H9 (cell line): ENCODE measurements at regions not wholly inside any gene's neighbourhood (a gene's known extent, or its start where the extent isn't known, plus 50 kb on each side); places are given as distances from the start of the nearest gene placed in this dataset.

ENCODE experiments used
- DNase-seq: peaks from one replicate; pipeline ENCODE4 v3.0.0-alpha.2; 2017
- H2AFZ ChIP-seq: one replicate; pipeline ENCODE4 v1.6.1; 2013; ENCODE audit warnings: mild to moderate bottlenecking, low read length, control low read depth, moderate library complexity
- H2AK5ac ChIP-seq: 2 replicates; pipeline ENCODE4 v1.6.1; 2013; ENCODE audit warnings: low read length, control low read depth, mixed read lengths; ENCODE audit not compliant: insufficient read length
- H2BK120ac ChIP-seq: one replicate; pipeline ENCODE4 v1.6.1; 2013; ENCODE audit warnings: low read depth, mild to moderate bottlenecking, low read length, control low read depth, inconsistent platforms; ENCODE audit not compliant: poor library complexity, severe bottlenecking
- H2BK12ac ChIP-seq: 2 replicates; pipeline ENCODE4 v1.6.1; 2013; ENCODE audit warnings: low read length, control low read depth, mixed read lengths, low read depth; ENCODE audit not compliant: insufficient read length
- H2BK15ac ChIP-seq: 2 replicates; pipeline ENCODE4 v1.6.1; 2013; ENCODE audit warnings: low read depth, low read length, control low read depth
- H2BK20ac ChIP-seq: one replicate; pipeline ENCODE4 v1.6.1; 2013; ENCODE audit warnings: low read depth, mild to moderate bottlenecking, low read length, control low read depth, inconsistent platforms; ENCODE audit not compliant: poor library complexity, severe bottlenecking
- H2BK5ac ChIP-seq: 2 replicates; pipeline ENCODE4 v1.6.1; 2013; ENCODE audit warnings: low read length, control low read depth, mixed read lengths; ENCODE audit not compliant: insufficient read length
- H3K14ac ChIP-seq: 2 replicates; pipeline ENCODE4 v1.6.1; 2013; ENCODE audit warnings: low read length, control low read depth; ENCODE audit not compliant: insufficient read depth
- H3K18ac ChIP-seq: 2 replicates; pipeline ENCODE4 v1.6.1; 2013; ENCODE audit warnings: low read depth, mild to moderate bottlenecking, mixed read lengths, low read length, control low read depth; ENCODE audit not compliant: insufficient read length
- H3K23ac ChIP-seq: 2 replicates; pipeline ENCODE4 v1.6.1; 2013; ENCODE audit warnings: low read length, control low read depth, mixed read lengths, low read depth; ENCODE audit not compliant: insufficient read length
- H3K23me2 ChIP-seq: 2 replicates; pipeline ENCODE4 v1.6.1; 2013; ENCODE audit warnings: low read depth, mild to moderate bottlenecking, mixed read lengths, low read length, control low read depth; ENCODE audit not compliant: insufficient read length, poor library complexity, severe bottlenecking
- H3K27ac ChIP-seq: 2 replicates; pipeline ENCODE4 v1.5.1; 2013; ENCODE audit warnings: low read length, control low read depth, mixed read lengths, low read depth; ENCODE audit not compliant: insufficient read length
- H3K27me3 ChIP-seq: 2 replicates; pipeline ENCODE4 v1.6.1; 2013; ENCODE audit warnings: low read length, control low read depth, inconsistent platforms; ENCODE audit not compliant: insufficient read depth
- H3K4ac ChIP-seq: 2 replicates; pipeline ENCODE4 v1.6.1; 2013; ENCODE audit warnings: low read depth, mild to moderate bottlenecking, control low read depth, inconsistent platforms, low read length, moderate library complexity
- H3K4me1 ChIP-seq: 2 replicates; pipeline ENCODE4 v1.6.1; 2013; ENCODE audit warnings: low read length, control low read depth, inconsistent platforms; ENCODE audit not compliant: insufficient read depth
- H3K4me2 ChIP-seq: 2 replicates; pipeline ENCODE4 v1.6.1; 2013; ENCODE audit warnings: low read length, control low read depth, mixed read lengths; ENCODE audit not compliant: insufficient read length, insufficient read depth
- H3K56ac ChIP-seq: 2 replicates; pipeline ENCODE4 v1.6.1; 2013; ENCODE audit warnings: low read depth, mild to moderate bottlenecking, mixed read lengths, low read length, control low read depth; ENCODE audit not compliant: insufficient read length
- H3K79me1 ChIP-seq: 2 replicates; pipeline ENCODE4 v1.6.1; 2013; ENCODE audit warnings: low read depth, mild to moderate bottlenecking, moderate library complexity, low read length, control low read depth, inconsistent platforms; ENCODE audit not compliant: insufficient read depth, poor library complexity, severe bottlenecking
- H3K79me2 ChIP-seq: 2 replicates; pipeline ENCODE4 v1.6.1; 2013; ENCODE audit warnings: low read length, control low read depth, inconsistent platforms; ENCODE audit not compliant: insufficient read depth
- H3K9ac ChIP-seq: 2 replicates; pipeline ENCODE4 v1.6.1; 2013; ENCODE audit warnings: low read length, control low read depth, mixed read lengths; ENCODE audit not compliant: insufficient read length; ENCODE audit errors: extremely low read depth
- H3K9me3 ChIP-seq: one replicate; pipeline ENCODE4 v1.6.1; 2013; ENCODE audit warnings: low read depth, low read length, inconsistent platforms; ENCODE audit not compliant: control insufficient read depth
- H3T11ph ChIP-seq: one replicate; pipeline ENCODE4 v1.6.1; 2013; ENCODE audit warnings: mild to moderate bottlenecking, low read length, control low read depth, inconsistent platforms
- H4K20me1 ChIP-seq: one replicate; pipeline ENCODE4 v1.6.1; 2013; ENCODE audit not compliant: control insufficient read depth, insufficient read length, insufficient read depth
- H4K5ac ChIP-seq: 2 replicates; pipeline ENCODE4 v1.6.1; 2013; ENCODE audit warnings: low read depth, mild to moderate bottlenecking, mixed read lengths, low read length, control low read depth; ENCODE audit not compliant: insufficient read length
- H4K8ac ChIP-seq: replicated peaks from 2 replicates; pipeline ENCODE4 v1.6.1; 2013; ENCODE audit warnings: low read length, control low read depth, mixed read lengths, low read depth; ENCODE audit not compliant: insufficient read length
- H4K91ac ChIP-seq: 2 replicates; pipeline ENCODE4 v1.6.1; 2013; ENCODE audit warnings: low read depth, mild to moderate bottlenecking, moderate library complexity, mixed read lengths, low read length, control low read depth; ENCODE audit not compliant: insufficient read length
- H3K27ac Mint-ChIP-seq, 3 experiments: 2 replicates in 2 of 3; 3 replicates in 1 of 3; pipeline ENCODE4 v1.8.0; 2020 to 2021; ENCODE audit warnings: mixed read lengths in 3 of 3, mild to moderate bottlenecking in 1 of 3, moderate library complexity in 1 of 3
- H3K27me3 Mint-ChIP-seq: 2 replicates; pipeline ENCODE4 v1.8.0; 2021; ENCODE audit warnings: low read depth, mild to moderate bottlenecking, moderate library complexity, mixed read lengths
- H3K36me3 Mint-ChIP-seq, 3 experiments: 2 replicates in 2 of 3; 3 replicates in 1 of 3; pipeline ENCODE4 v1.8.0; 2020 to 2021; ENCODE audit warnings: low read depth in 3 of 3, mixed read lengths in 3 of 3; ENCODE audit not compliant: insufficient read depth in 1 of 3
- H3K4me1 Mint-ChIP-seq, 2 experiments: 2 replicates each; pipeline ENCODE4 v1.8.0; 2020; ENCODE audit warnings: mixed read lengths in 2 of 2
- H3K4me3 Mint-ChIP-seq, 2 experiments: 2 replicates in 1 of 2; 3 replicates in 1 of 2; pipeline ENCODE4 v1.8.0; 2020 to 2021; ENCODE audit warnings: mild to moderate bottlenecking in 2 of 2, mixed read lengths in 2 of 2, moderate library complexity in 1 of 2
- H3K9me3 Mint-ChIP-seq, 2 experiments: 2 replicates in 1 of 2; 3 replicates in 1 of 2; pipeline ENCODE4 v1.8.0; 2020; ENCODE audit warnings: mild to moderate bottlenecking in 2 of 2, mixed read lengths in 2 of 2, moderate library complexity in 1 of 2
- CTCF ChIP-seq: fragments of 200-600 bp; sonication (generic); conservative IDR thresholded peaks from 3 replicates; pipeline ENCODE4 v1.8.0; 2021; ENCODE audit warnings: antibody characterized with exemption, mild to moderate bottlenecking
- WGBS: extraction: QIAGEN DNeasy Blood & Tissue Kit; methylation state at CpG from one replicate; pipeline ENCODE4 v1.1.7; 2013; ENCODE audit warnings: missing lambda C conversion rate, low lambda C conversion rate, mixed read lengths; ENCODE audit not compliant: insufficient read length; ENCODE audit errors: extremely low coverage; 5-methylcytosine and 5-hydroxymethylcytosine counted together

DNA sequence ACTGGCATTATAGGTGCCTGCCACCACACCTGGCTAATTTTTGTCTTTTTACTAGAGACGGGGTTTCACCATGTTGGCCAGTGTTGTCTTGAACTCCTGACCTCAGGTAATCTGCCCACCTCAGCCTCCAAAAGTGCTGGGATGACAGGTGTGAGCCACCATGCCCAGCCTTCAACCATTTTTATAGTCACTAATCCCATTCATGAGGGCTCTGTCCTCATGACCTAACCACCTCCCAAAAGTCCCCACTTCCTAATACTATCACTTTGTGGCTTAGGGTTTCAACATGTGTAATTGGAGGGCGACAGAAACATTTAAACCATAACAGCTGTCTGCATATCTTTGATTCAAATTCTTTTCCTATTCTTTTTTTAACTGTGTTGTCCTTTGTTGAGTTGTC is 229.6 kb upstream of the AGA start:
- WGBS = no CpG with 5 or more reads among the region's 2 CpGs

More for the DNA sequence above, 229.6 kb upstream of the AGA start:
- Histone ChIP-seq H2BK12ac (no peak overlapping the region), H3K18ac (no peak overlapping the region), H3K9me3 (no peaks in the 10 kb centered on the region), H3K79me2 (no peaks in the 10 kb centered on the region), H4K20me1 (no peaks in the 10 kb centered on the region), H3K56ac (no peak overlapping the region), H3K79me1 (no peaks in the 10 kb centered on the region), H2AK5ac (no peak overlapping the region), H3K14ac (no peak overlapping the region), H3T11ph (no peak overlapping the region), H4K5ac (no peak overlapping the region), H2BK15ac (no peak overlapping the region), H2BK5ac (no peak overlapping the region), H4K8ac (no peak overlapping the region), H3K4me1 (no peaks in the 10 kb centered on the region), H3K4ac (no peak overlapping the region), H3K4me2 (no peak overlapping the region), H2BK20ac (no peak overlapping the region), H3K23me2 (no peaks in the 10 kb centered on the region), H2BK120ac (no peak overlapping the region), H3K23ac (no peak overlapping the region), H2AFZ (no peak overlapping the region), H3K9ac (no peak overlapping the region), H4K91ac (no peak overlapping the region), H3K27ac (no peak overlapping the region), H3K27me3 (no peaks in the 10 kb centered on the region)
- no peak for TF ChIP-seq CTCF
- Mint-ChIP-seq H3K4me3 (no peak overlapping the region), H3K27ac (no peak overlapping the region; a peak in 1 of 7 replicates), H3K27me3 (no peaks in the 10 kb centered on the region), H3K36me3 (no peaks in the 10 kb centered on the region; a peak in 1 of 7 replicates), H3K9me3 (no peaks in the 10 kb centered on the region), H3K4me1 (no peaks in the 10 kb centered on the region; a peak in 1 of 4 replicates)
- no peak for DNase-seq
